Astrocyte (in vitro differentiated cells and primary cell): ENCODE measurements at regions not wholly inside any gene's neighbourhood (a gene's known extent, or its start where the extent isn't known, plus 50 kb on each side); places are given as distances from the start of the nearest gene placed in this dataset.
"Not testable (repeated sequence)": the region's sequence is repeated elsewhere in the genome, so short reads cannot be mapped to it uniquely, and the experiment has no call there.

Experiments used
- CTCF ChIP-seq: IDR thresholded peaks from 2 replicates; pipeline ENCODE4 v1.5.1; 2011; ENCODE audit warnings: low read depth, mild to moderate bottlenecking, inconsistent platforms, low read length, moderate library complexity; ENCODE audit not compliant: insufficient read depth
- EZH2 ChIP-seq: IDR thresholded peaks from 2 replicates; pipeline ENCODE4 v1.6.1; 2012; ENCODE audit warnings: mild to moderate bottlenecking, low read length, inconsistent platforms; ENCODE audit not compliant: insufficient read depth

GRCh38 chr11:71664941-71665340 lies 82.3 kb upstream of the KRTAP5-11 start:
- TF ChIP-seq CTCF, EZH2: not testable (repeated sequence)
